NCI-H2029 treated with DMSO at 0.1 percent for 48 hours (cell line): ENCODE measurements at regions not wholly inside any gene's neighbourhood (a gene's known extent, or its start where the extent isn't known, plus 50 kb on each side); places are given as distances from the start of the nearest gene placed in this dataset.
"Not testable (repeated sequence)": the region's sequence is repeated elsewhere in the genome, so short reads cannot be mapped to it uniquely, and the experiment has no call there.

ENCODE experiments used
- DNase-seq: peaks from one replicate; lab custom pipeline; 2025; lab: John Stamatoyannopoulos, UW

GRCh38 chr16:29130131-29130711, 145.4 kb downstream of the LAT start:
- not testable (repeated sequence) for DNase-seq

- DNase-seq = not testable (repeated sequence)
Measured at GRCh38 chr16:29129458-29130038, 144.7 kb downstream of the LAT start.

- DNase-seq = not testable (repeated sequence)
Measured at GRCh38 chr16:29128732-29129457, 144.0 kb downstream of the LAT start.

GRCh38 chr16:29127806-29128420, 143.1 kb downstream of the LAT start:
- not testable (repeated sequence) for DNase-seq

- no peak for DNase-seq
Measured at GRCh38 chr16:29126616-29127015, 141.8 kb downstream of the LAT start.

- DNase-seq = no peak
Measured at GRCh38 chr16:29126057-29126494, 141.2 kb downstream of the LAT start.

GRCh38 chr16:29124828-29125227, 140.0 kb downstream of the LAT start:
- DNase-seq = no peak

GRCh38 chr16:29124162-29124561, 139.3 kb downstream of the LAT start:
- not testable (repeated sequence) for DNase-seq

- DNase-seq = not testable (repeated sequence)
Measured at GRCh38 chr16:29120680-29121079, 135.8 kb downstream of the LAT start.

- DNase-seq = not testable (repeated sequence)
Measured at GRCh38 chr16:29118301-29118957, 133.6 kb downstream of the LAT start.

- no peak for DNase-seq
Measured at GRCh38 chr16:29117631-29118030, 132.8 kb downstream of the LAT start.

GRCh38 chr16:29116980-29117379, 132.1 kb downstream of the LAT start:
- DNase-seq = no peak

GRCh38 chr16:29116207-29116606, 131.4 kb downstream of the LAT start:
- not testable (repeated sequence) for DNase-seq

- not testable (repeated sequence) for DNase-seq
Measured at GRCh38 chr16:29115802-29116141, 130.9 kb downstream of the LAT start.

- DNase-seq = not testable (repeated sequence)
Measured at GRCh38 chr16:29114989-29115801, 130.3 kb downstream of the LAT start.

- DNase-seq = no peak
Measured at GRCh38 chr16:29114574-29114973, 129.7 kb downstream of the LAT start.

- DNase-seq = not testable (repeated sequence)
Measured at GRCh38 chr16:29113446-29113845, 128.6 kb downstream of the LAT start.

- DNase-seq = no peak
Measured at GRCh38 chr16:29112755-29113347, 128.0 kb downstream of the LAT start.

GRCh38 chr16:29111901-29112680, 127.2 kb downstream of the LAT start:
- DNase-seq = not testable (repeated sequence)

- no peak for DNase-seq
Measured at GRCh38 chr16:29111421-29111820, 126.6 kb downstream of the LAT start.
